GM19468 (cell line): ENCODE measurements at regions not wholly inside any gene's neighbourhood (a gene's known extent, or its start where the extent isn't known, plus 50 kb on each side); places are given as distances from the start of the nearest gene placed in this dataset.
A peak's percentile ranks its signal among the peaks of the same experiment; 100 is the strongest.
"Not testable (repeated sequence)": the region's sequence is repeated elsewhere in the genome, so short reads cannot be mapped to it uniquely, and the experiment has no call there.

Source experiments
- ATAC-seq: cut with Tn5 transposase; IDR thresholded peaks from one replicate; pipeline ENCODE4 v1.9.1; 2021; ENCODE audit warnings: mild to moderate bottlenecking, moderate library complexity, moderate number of reproducible peaks; ENCODE audit not compliant: unreplicated experiment; ENCODE audit errors: extremely low read depth

- ATAC-seq = no peak
Measured at GRCh38 chr2:215866606-215867005, 146.7 kb downstream of the MREG start.

DNA sequence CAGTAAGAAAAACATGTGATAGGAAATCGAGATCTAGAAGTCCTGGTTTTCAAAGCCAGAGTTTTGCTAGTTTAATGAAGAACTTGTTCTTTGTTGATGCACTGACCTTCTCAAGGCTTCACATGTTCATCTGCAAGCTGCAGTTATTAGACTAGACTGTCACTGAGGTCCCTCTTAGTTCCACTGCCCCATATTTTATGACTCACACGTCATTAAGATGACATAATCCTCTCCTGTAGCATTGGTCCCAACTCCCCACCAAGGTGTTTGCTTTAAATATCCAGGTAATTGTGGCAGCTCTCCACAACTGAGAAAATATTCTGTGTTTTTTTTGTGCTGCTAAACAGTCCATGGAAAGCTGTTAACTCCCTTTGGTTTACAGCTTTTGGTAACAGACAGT lies 149.7 kb downstream of the MREG start:
- no peak for ATAC-seq

- ATAC-seq = no peak
Measured at GRCh38 chr2:215862351-215862771, 151.0 kb downstream of the MREG start.

DNA sequence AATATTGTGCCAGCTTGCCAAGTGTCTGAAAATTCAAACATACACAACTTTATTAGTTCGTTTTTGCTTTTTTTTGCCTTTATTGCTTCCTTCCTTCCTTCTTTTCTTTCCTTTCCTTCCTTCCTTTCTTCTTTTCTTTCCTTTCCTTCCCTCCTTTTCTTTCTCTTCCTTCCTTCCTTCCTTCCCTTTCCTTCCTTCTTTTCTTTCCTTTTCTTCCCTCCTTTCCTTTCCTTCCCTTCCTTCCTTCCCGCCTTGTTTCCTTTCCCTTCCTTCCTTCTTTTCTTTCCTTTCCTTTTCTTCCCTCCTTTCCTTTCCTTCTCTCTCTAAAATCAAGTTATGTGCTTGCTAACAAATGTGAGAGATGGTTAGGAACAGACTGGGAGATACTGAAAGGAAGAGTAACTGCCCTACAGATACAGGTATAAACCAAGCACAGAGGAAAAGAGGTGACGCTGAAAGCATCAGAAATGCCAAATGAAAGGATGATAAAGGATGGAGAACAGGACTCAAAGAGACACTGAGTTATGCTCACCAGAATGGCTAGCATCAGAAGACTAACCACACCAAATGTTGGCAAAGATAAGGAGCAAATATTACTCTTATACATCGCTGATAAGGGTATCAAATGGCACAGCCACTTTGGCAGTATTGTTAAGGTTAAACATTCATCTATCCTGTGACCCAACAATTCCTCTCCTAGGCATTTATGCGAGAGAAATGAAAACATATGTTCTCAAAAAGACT lies 151.6 kb downstream of the MREG start:
- no peak for ATAC-seq

DNA sequence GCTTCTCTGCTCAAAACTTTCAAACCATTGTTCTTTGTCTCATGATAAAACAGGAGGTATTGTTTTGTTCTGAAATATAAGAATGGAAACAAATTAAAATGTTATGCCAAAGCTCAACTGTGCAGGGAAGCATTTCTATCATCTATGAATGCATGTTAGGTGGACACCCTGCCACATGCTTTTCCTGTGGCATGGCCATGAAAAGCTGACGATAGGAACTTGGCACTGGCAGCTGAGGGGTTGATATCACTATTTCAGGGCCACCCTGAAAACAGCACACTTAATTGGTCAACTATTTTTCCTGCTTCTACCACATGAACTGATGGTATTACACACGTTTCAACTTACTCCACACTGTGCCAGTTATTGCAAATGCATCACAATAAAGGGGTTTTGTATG lies 157.3 kb downstream of the MREG start:
- no peak for ATAC-seq

GRCh38 chr2:215855308-215855707 lies 158.0 kb downstream of the MREG start:
- ATAC-seq = not testable (repeated sequence)

DNA sequence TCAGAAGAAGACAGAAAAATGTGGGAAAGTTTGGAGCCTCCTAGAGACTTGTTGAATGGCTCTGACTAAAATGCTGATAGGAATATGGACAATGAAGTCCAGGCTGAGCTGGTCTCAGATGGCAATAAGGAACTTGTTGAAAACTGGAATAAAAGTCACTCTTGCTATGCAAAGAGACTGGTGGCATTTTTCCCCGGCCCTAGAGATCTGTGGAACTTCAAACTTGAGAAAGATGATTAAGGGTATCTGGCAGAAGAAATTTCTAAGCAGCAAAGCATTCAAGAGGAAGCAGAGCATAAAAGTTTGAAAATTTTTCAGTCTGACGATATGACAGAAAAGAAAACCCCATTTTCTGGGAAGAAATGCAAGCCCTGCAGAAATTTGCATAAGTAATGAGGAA lies 159.3 kb downstream of the MREG start:
- no peak for ATAC-seq

- ATAC-seq = no peak
Measured at GRCh38 chr2:215851696-215852095, 161.7 kb downstream of the MREG start.

DNA sequence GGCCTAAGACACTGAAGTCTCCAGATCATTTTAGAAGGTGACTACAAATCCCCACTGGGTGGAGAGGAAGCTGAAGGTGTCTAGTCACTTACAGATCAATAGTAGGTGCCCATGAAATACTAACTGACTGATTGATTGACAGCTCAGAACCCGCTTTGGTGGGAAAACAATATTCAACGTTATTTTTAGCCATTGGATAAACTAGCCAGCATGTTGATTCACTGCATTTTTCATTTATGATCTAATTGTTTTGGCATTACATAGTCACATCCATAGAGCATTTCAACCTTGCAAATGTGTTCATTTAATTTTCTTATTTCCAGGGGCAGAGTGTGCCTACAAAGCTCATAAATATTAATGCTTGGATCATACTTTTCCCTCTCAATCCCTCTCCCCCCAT lies 162.3 kb downstream of the MREG start:
- no peak for ATAC-seq

GRCh38 chr2:215850380-215850779 lies 163.0 kb downstream of the MREG start:
- ATAC-seq = no peak

GRCh38 chr2:215849771-215850170 lies 163.6 kb downstream of the MREG start:
- no peak for ATAC-seq

- no peak for ATAC-seq
Measured at GRCh38 chr2:215848698-215849097, 164.7 kb downstream of the MREG start.

- no peak for ATAC-seq
Measured at GRCh38 chr2:215848146-215848545, 165.2 kb downstream of the MREG start.

- no peak for ATAC-seq
Measured at GRCh38 chr2:215847718-215848117, 165.6 kb downstream of the MREG start.

GRCh38 chr2:215847056-215847455 lies 166.3 kb downstream of the MREG start:
- ATAC-seq = no peak

- ATAC-seq = peak; percentile 54
Measured at GRCh38 chr2:215845839-215846586, 167.3 kb downstream of the MREG start.

GRCh38 chr2:215843579-215843978 lies 169.8 kb downstream of the MREG start:
- ATAC-seq = no peak

- ATAC-seq = no peak
Measured at GRCh38 chr2:215841175-215841816, 172.1 kb downstream of the MREG start.

GRCh38 chr2:215839816-215840215 lies 173.5 kb downstream of the MREG start:
- no peak for ATAC-seq

DNA sequence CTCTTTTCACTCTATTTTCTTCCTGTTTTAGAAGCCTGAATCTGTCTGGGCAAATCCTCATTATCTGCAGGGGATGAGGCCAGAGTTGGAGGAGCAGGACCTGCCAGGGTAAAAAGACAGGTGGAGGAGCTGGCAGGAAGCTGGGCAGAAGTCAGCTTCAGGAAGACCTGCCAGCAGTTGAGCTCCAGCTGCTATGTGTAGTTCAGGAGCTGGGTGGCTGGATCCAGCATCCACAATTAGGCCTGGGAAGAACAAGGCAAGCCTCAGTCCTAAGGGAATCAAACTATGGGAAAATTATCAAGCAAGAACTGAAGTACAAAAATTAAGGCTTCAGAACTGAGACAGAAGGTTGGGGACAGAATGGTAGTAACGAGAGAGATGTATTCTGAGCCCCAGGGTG lies 174.0 kb downstream of the MREG start:
- ATAC-seq = no peak

DNA sequence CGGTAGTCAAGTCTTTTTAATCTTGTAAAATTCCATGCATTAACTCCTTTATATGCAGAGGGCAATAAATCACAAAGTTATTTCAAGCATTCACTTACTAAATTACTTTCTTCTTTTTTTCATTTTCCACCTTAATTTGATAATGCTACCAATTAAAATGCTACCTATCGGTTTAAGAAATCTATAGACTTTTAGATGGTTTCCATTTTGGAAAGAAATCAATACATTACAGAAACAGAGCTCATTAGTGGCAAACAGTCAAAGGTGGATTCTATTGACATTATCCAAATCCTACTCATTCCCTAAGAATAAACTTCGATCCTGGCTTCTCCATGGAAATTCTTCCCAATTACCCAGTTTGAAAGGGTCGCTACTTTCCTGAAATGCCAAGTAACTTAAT lies 176.5 kb downstream of the MREG start:
- no peak for ATAC-seq
